PC-3 (cell line): ENCODE measurements at regions not wholly inside any gene's neighbourhood (a gene's known extent, or its start where the extent isn't known, plus 50 kb on each side); places are given as distances from the start of the nearest gene placed in this dataset.
A peak's percentile ranks its signal among the peaks of the same experiment; 100 is the strongest.

ENCODE experiments used
- ATAC-seq: fragments of 200-7000 bp; cut with Tn5 transposase; 2 replicates; pipeline ENCODE4 v1.9.1; 2020; ENCODE audit warnings: mild to moderate bottlenecking, moderate library complexity
- BruUV-seq: library from RNA; stranded (reverse); fragments of 400-500 nt; replicated peaks from 2 replicates; lab custom pipeline; 2021; lab: Mats Ljungman, UMichigan
- CTCF ChIA-PET: fragments of 300-600 bp; sonication (Branson Sonifier 250); formaldehyde crosslinking; loops from one replicate; lab custom pipeline; 2022; ENCODE audit warnings: antibody characterized with exemption; lab: Charles Lee
- POLR2A ChIA-PET: fragments of 300-600 bp; sonication (Branson Sonifier 250); formaldehyde crosslinking; loops from one replicate; lab custom pipeline; 2022; ENCODE audit warnings: antibody characterized with exemption; ENCODE audit not compliant: unreplicated experiment; lab: Charles Lee
- DNase-seq: peaks from one replicate; pipeline ENCODE4 v3.0.0-alpha.2; 2015
- H2AFZ ChIP-seq: fragments of 300-600 bp; sonication (generic); 2 replicates; pipeline ENCODE4 v1.6.0; 2016; ENCODE audit warnings: antibody characterized with exemption, low read length
- H3F3A ChIP-seq: fragments of 300-600 bp; sonication (generic); one replicate; pipeline ENCODE4 v1.6.0; 2017; ENCODE audit warnings: antibody characterized with exemption, low read length, control low read depth, mild to moderate bottlenecking; ENCODE audit not compliant: unreplicated experiment
- H3K27ac ChIP-seq: fragments of 300-600 bp; sonication (generic); 2 replicates; pipeline ENCODE4 v1.5.1; 2016; ENCODE audit warnings: mild to moderate bottlenecking, low read length
- H3K27me3 ChIP-seq: fragments of 300-600 bp; sonication (generic); 2 replicates; pipeline ENCODE4 v1.6.1; 2016; ENCODE audit warnings: low read length, mixed read lengths
- H3K36me3 ChIP-seq: fragments of 300-600 bp; sonication (generic); 2 replicates; pipeline ENCODE4 v1.6.1; 2016; ENCODE audit warnings: low read depth, mixed run types, low read length, mixed read lengths
- H3K4me1 ChIP-seq: fragments of 300-600 bp; sonication (generic); 2 replicates; pipeline ENCODE4 v1.5.1; 2016; ENCODE audit warnings: low read length; ENCODE audit not compliant: insufficient read depth
- H3K4me2 ChIP-seq: fragments of 300-600 bp; sonication (generic); 2 replicates; pipeline ENCODE4 v1.6.0; 2016; ENCODE audit warnings: low read length
- H3K4me3 ChIP-seq: fragments of 300-600 bp; sonication (generic); 2 replicates; pipeline ENCODE4 v1.5.1; 2016; ENCODE audit warnings: mild to moderate bottlenecking, low read length, mixed read lengths
- H3K79me2 ChIP-seq: fragments of 300-600 bp; sonication (generic); 2 replicates; pipeline ENCODE4 v1.6.1; 2017; ENCODE audit warnings: low read length, mixed read lengths
- H3K9ac ChIP-seq: fragments of 300-600 bp; sonication (generic); 2 replicates; pipeline ENCODE4 v1.6.0; 2016; ENCODE audit warnings: mild to moderate bottlenecking, low read length
- H3K9me2 ChIP-seq: fragments of 300-600 bp; sonication (generic); replicated peaks from 2 replicates; pipeline ENCODE4 v1.6.1; 2016; ENCODE audit warnings: mixed run types, low read length, mixed read lengths
- H3K9me3 ChIP-seq: fragments of 300-600 bp; sonication (generic); 2 replicates; pipeline ENCODE4 v1.6.1; 2016; ENCODE audit warnings: low read length, mixed read lengths
- H4K20me1 ChIP-seq: fragments of 300-600 bp; sonication (generic); 2 replicates; pipeline ENCODE4 v1.6.1; 2016; ENCODE audit warnings: low read length, mixed read lengths
- CTCF ChIP-seq: fragments of 300-600 bp; sonication (generic); conservative IDR thresholded peaks from 2 replicates; pipeline ENCODE4 v1.5.1; 2017; ENCODE audit warnings: antibody characterized with exemption, low read depth, mild to moderate bottlenecking, low read length
- EZH2 ChIP-seq: fragments of 300-600 bp; sonication (generic); IDR thresholded peaks from one replicate; pipeline ENCODE4 v1.6.1; 2017; ENCODE audit warnings: antibody characterized with exemption, mild to moderate bottlenecking, low read length; ENCODE audit not compliant: unreplicated experiment
- EZH2phosphoT487 ChIP-seq: fragments of 300-600 bp; sonication (generic); IDR thresholded peaks from 2 replicates; pipeline ENCODE4 v1.6.1; 2018; ENCODE audit warnings: mild to moderate bottlenecking, antibody characterized with exemption, low read length, borderline replicate concordance
- intact Hi-C: fragments of 100-400 bp; cut with micrococcal nuclease; formaldehyde crosslinking; loops from 2 replicates; pipeline ENCODE4 v1.9.0; 2023

GRCh38 chr14:98181768-98182167, 1090.2 kb downstream of the BCL11B start:
- Histone ChIP-seq H3K4me2 (no peak overlapping the region), H3K27ac (no peak overlapping the region), H3K36me3 (no peaks in the 10 kb centered on the region), H3K4me3 (no peak overlapping the region), H4K20me1 (no peaks in the 10 kb centered on the region), H3K9me2 (no peaks in the 10 kb centered on the region), H3K4me1 (no peaks in the 10 kb centered on the region), H3K9ac (no peak overlapping the region), H3F3A (no peaks in the 10 kb centered on the region), H3K27me3 (peaks cover 11% of the 10 kb centered on the region; the same call in 1 of the 2 replicates), H2AFZ (no peak overlapping the region), H3K79me2 (no peaks in the 10 kb centered on the region), H3K9me3 (no peaks in the 10 kb centered on the region)
- no peak for DNase-seq
- no peak for TF ChIP-seq EZH2
- no peak for TF ChIP-seq EZH2phosphoT487
- TF ChIP-seq CTCF, result no peak
- no TSS peak for BruUV-seq
- ChIA-PET POLR2A (no interaction called here), CTCF (no interaction called here)
- ATAC-seq, result no peak
- intact Hi-C loops, result no loop called here

GRCh38 chr14:98182393-98183055, 1089.5 kb downstream of the BCL11B start:
- Histone ChIP-seq H3K9me3 (no peaks in the 10 kb centered on the region), H2AFZ (no peak overlapping the region), H3K36me3 (no peaks in the 10 kb centered on the region), H3F3A (no peaks in the 10 kb centered on the region), H3K9ac (no peak overlapping the region), H3K4me1 (no peaks in the 10 kb centered on the region), H3K9me2 (no peaks in the 10 kb centered on the region), H3K4me3 (no peak overlapping the region), H3K27ac (no peak overlapping the region), H3K79me2 (no peaks in the 10 kb centered on the region), H3K27me3 (peaks cover 11% of the 10 kb centered on the region; the same call in 1 of the 2 replicates), H4K20me1 (no peaks in the 10 kb centered on the region), H3K4me2 (no peak overlapping the region)
- TF ChIP-seq EZH2phosphoT487 (no peak), EZH2 (no peak), CTCF (no peak)
- intact Hi-C loops, result no loop called here
- POLR2A ChIA-PET, result no interaction called here
- no TSS peak for BruUV-seq
- CTCF ChIA-PET, result no interaction called here
- peak; percentile 3 for DNase-seq
- no peak for ATAC-seq

- no peak overlapping the region for H2AFZ ChIP-seq
- H3K4me2 ChIP-seq, result no peak overlapping the region
- no peaks in the 10 kb centered on the region for H3F3A ChIP-seq
- no TSS peak for BruUV-seq
- no peaks in the 10 kb centered on the region for H4K20me1 ChIP-seq
- DNase-seq (no peak), ATAC-seq (no peak)
- H3K79me2 ChIP-seq, result no peaks in the 10 kb centered on the region
- no peak overlapping the region for H3K4me3 ChIP-seq
- ChIA-PET POLR2A (no interaction called here), CTCF (no interaction called here)
- H3K9me3 ChIP-seq, result no peaks in the 10 kb centered on the region
- H3K36me3 ChIP-seq, result no peaks in the 10 kb centered on the region
- TF ChIP-seq EZH2phosphoT487, result no peak
- TF ChIP-seq EZH2, result no peak
- TF ChIP-seq CTCF, result no peak
- no peak overlapping the region for H3K9ac ChIP-seq
- no peaks in the 10 kb centered on the region for H3K9me2 ChIP-seq
- H3K27ac ChIP-seq, result no peak overlapping the region
- H3K4me1 ChIP-seq, result no peaks in the 10 kb centered on the region
- intact Hi-C loops, result no loop called here
- H3K27me3 ChIP-seq, result peaks cover 11% of the 10 kb centered on the region; the same call in 1 of the 2 replicates
Measured at GRCh38 chr14:98183556-98183955, 1088.4 kb downstream of the BCL11B start.
